ENCODE measurements at regions not wholly inside any gene's neighbourhood (a gene's known extent, or its start where the extent isn't known, plus 50 kb on each side); places are given as distances from the start of the nearest gene placed in this dataset.

GRCh38 chr2:216289470-216289869 lies 82.8 kb downstream of the MARCHF4 start:
- no CpG with 5 or more reads among the region's 2 CpGs for whole genome bisulfite sequencing (ENCODE audit: extremely low coverage, insufficient coverage, insufficient read length)
- Histone ChIP-seq H2BK12ac (ENCODE audit: low read length) (no peak overlapping the region), H3K36me3 (ENCODE audit: control insufficient read depth in 1 of 2, insufficient read depth in 2 of 2, low read length in 2 of 2) (no peaks in the 10 kb centered on the region), H3K27me3 (ENCODE audit: insufficient read depth, low read length) (peaks cover 2% of the 10 kb centered on the region), H3K4ac (ENCODE audit: low read depth, low read length) (no peak overlapping the region), H3K79me2 (ENCODE audit: control insufficient read depth, insufficient read depth, low read length, poor library complexity) (no peaks in the 10 kb centered on the region), H2AK5ac (ENCODE audit: low read length) (no peak overlapping the region), H3K9ac (ENCODE audit: low read length) (no peak overlapping the region), H3K27ac (ENCODE audit: low read depth, low read length) (no peak overlapping the region), H3K23ac (ENCODE audit: low read length) (no peak overlapping the region), H2AFZ (ENCODE audit: insufficient read depth, low read length, poor library complexity) (no peak overlapping the region), H3K79me1 (ENCODE audit: low read length) (no peaks in the 10 kb centered on the region), H4K91ac (ENCODE audit: low read depth, low read length) (no peak overlapping the region), H3K4me3 (ENCODE audit: low read depth, low read length) (no peak overlapping the region), H4K12ac (ENCODE audit: low read depth, low read length) (no peak overlapping the region), H4K8ac (ENCODE audit: low read depth, low read length) (no peak overlapping the region), H3K18ac (ENCODE audit: low read length) (no peak overlapping the region), H3K14ac (ENCODE audit: low read length) (no peak overlapping the region), H3K9me3 (ENCODE audit: insufficient read depth, low read depth, low read length) (no peaks in the 10 kb centered on the region), H3K4me2 (ENCODE audit: low read length) (no peak overlapping the region), H2BK120ac (ENCODE audit: insufficient read depth, low read length, poor library complexity) (no peak overlapping the region), H3K4me1 (ENCODE audit: control insufficient read depth in 1 of 2, insufficient read depth in 2 of 2, low read length in 2 of 2) (peaks cover 5 to 13% of the 10 kb centered on the region in 2 experiments), H2BK5ac (ENCODE audit: low read depth, low read length, poor library complexity) (no peak overlapping the region)
- DNase-seq, result no peak

- WGBS (ENCODE audit: extremely low coverage, insufficient coverage, insufficient read length), result no CpG with 5 or more reads among the region's 5 CpGs
- peaks cover 5 to 13% of the 10 kb centered on the region in 2 experiments for H3K4me1 ChIP-seq (ENCODE audit: control insufficient read depth in 1 of 2, insufficient read depth in 2 of 2, low read length in 2 of 2)
- H3K36me3 ChIP-seq (ENCODE audit: control insufficient read depth in 1 of 2, insufficient read depth in 2 of 2, low read length in 2 of 2), result no peaks in the 10 kb centered on the region
- H3K18ac ChIP-seq (ENCODE audit: low read length), result no peak overlapping the region
- no peak overlapping the region for H4K8ac ChIP-seq (ENCODE audit: low read depth, low read length)
- no peak overlapping the region for H3K27ac ChIP-seq (ENCODE audit: low read depth, low read length)
- no peak overlapping the region for H3K4me3 ChIP-seq (ENCODE audit: low read depth, low read length)
- no peak overlapping the region for H3K9ac ChIP-seq (ENCODE audit: low read length)
- no peak overlapping the region for H3K14ac ChIP-seq (ENCODE audit: low read length)
- no peaks in the 10 kb centered on the region for H3K79me1 ChIP-seq (ENCODE audit: low read length)
- no peak overlapping the region for H4K91ac ChIP-seq (ENCODE audit: low read depth, low read length)
- H2AFZ ChIP-seq (ENCODE audit: insufficient read depth, low read length, poor library complexity), result no peak overlapping the region
- H3K4me2 ChIP-seq (ENCODE audit: low read length), result no peak overlapping the region
- no peak overlapping the region for H2BK120ac ChIP-seq (ENCODE audit: insufficient read depth, low read length, poor library complexity)
- H3K9me3 ChIP-seq (ENCODE audit: insufficient read depth, low read depth, low read length), result no peaks in the 10 kb centered on the region
- H2BK12ac ChIP-seq (ENCODE audit: low read length), result no peak overlapping the region
- no peak overlapping the region for H2BK5ac ChIP-seq (ENCODE audit: low read depth, low read length, poor library complexity)
- no peak overlapping the region for H2AK5ac ChIP-seq (ENCODE audit: low read length)
- DNase-seq, result no peak
- peaks cover 2% of the 10 kb centered on the region for H3K27me3 ChIP-seq (ENCODE audit: insufficient read depth, low read length)
- no peak overlapping the region for H3K23ac ChIP-seq (ENCODE audit: low read length)
- no peak overlapping the region for H4K12ac ChIP-seq (ENCODE audit: low read depth, low read length)
- H3K79me2 ChIP-seq (ENCODE audit: control insufficient read depth, insufficient read depth, low read length, poor library complexity), result no peaks in the 10 kb centered on the region
- no peak overlapping the region for H3K4ac ChIP-seq (ENCODE audit: low read depth, low read length)
Observed at GRCh38 chr2:216287251-216287650, 85.0 kb downstream of the MARCHF4 start.

GRCh38 chr2:216286616-216287231 lies 85.6 kb downstream of the MARCHF4 start:
- H2AK5ac ChIP-seq (ENCODE audit: low read length), result no peak overlapping the region
- no peaks in the 10 kb centered on the region for H3K79me2 ChIP-seq (ENCODE audit: control insufficient read depth, insufficient read depth, low read length, poor library complexity)
- H2BK120ac ChIP-seq (ENCODE audit: insufficient read depth, low read length, poor library complexity), result no peak overlapping the region
- no CpG with 5 or more reads among the region's 8 CpGs for WGBS (ENCODE audit: extremely low coverage, insufficient coverage, insufficient read length)
- no peak overlapping the region for H3K9ac ChIP-seq (ENCODE audit: low read length)
- H3K4ac ChIP-seq (ENCODE audit: low read depth, low read length), result no peak overlapping the region
- no peak overlapping the region for H2BK5ac ChIP-seq (ENCODE audit: low read depth, low read length, poor library complexity)
- H3K18ac ChIP-seq (ENCODE audit: low read length), result no peak overlapping the region
- H3K23ac ChIP-seq (ENCODE audit: low read length), result no peak overlapping the region
- no peaks in the 10 kb centered on the region for H3K36me3 ChIP-seq (ENCODE audit: control insufficient read depth in 1 of 2, insufficient read depth in 2 of 2, low read length in 2 of 2)
- H3K27ac ChIP-seq (ENCODE audit: low read depth, low read length), result no peak overlapping the region
- H4K12ac ChIP-seq (ENCODE audit: low read depth, low read length), result no peak overlapping the region
- no peak overlapping the region for H3K14ac ChIP-seq (ENCODE audit: low read length)
- no peak overlapping the region for H2BK12ac ChIP-seq (ENCODE audit: low read length)
- H3K4me3 ChIP-seq (ENCODE audit: low read depth, low read length), result no peak overlapping the region
- H4K91ac ChIP-seq (ENCODE audit: low read depth, low read length), result no peak overlapping the region
- DNase-seq, result no peak
- no peaks in the 10 kb centered on the region for H3K79me1 ChIP-seq (ENCODE audit: low read length)
- H3K27me3 ChIP-seq (ENCODE audit: insufficient read depth, low read length), result peaks cover 2% of the 10 kb centered on the region
- H3K4me1 ChIP-seq (ENCODE audit: control insufficient read depth in 1 of 2, insufficient read depth in 2 of 2, low read length in 2 of 2), result peaks cover 5 to 13% of the 10 kb centered on the region in 2 experiments
- H4K8ac ChIP-seq (ENCODE audit: low read depth, low read length), result no peak overlapping the region
- H3K4me2 ChIP-seq (ENCODE audit: low read length), result no peak overlapping the region
- no peak overlapping the region for H2AFZ ChIP-seq (ENCODE audit: insufficient read depth, low read length, poor library complexity)
- H3K9me3 ChIP-seq (ENCODE audit: insufficient read depth, low read depth, low read length), result no peaks in the 10 kb centered on the region

- Histone ChIP-seq H2BK120ac (ENCODE audit: insufficient read depth, low read length, poor library complexity) (no peak overlapping the region), H3K36me3 (ENCODE audit: control insufficient read depth in 1 of 2, insufficient read depth in 2 of 2, low read length in 2 of 2) (no peaks in the 10 kb centered on the region)
Observed at GRCh38 chr2:216285701-216286100, 86.6 kb downstream of the MARCHF4 start.

More at GRCh38 chr2:216285701-216286100, 86.6 kb downstream of the MARCHF4 start:
- no peaks in the 10 kb centered on the region for H3K79me2 ChIP-seq (ENCODE audit: control insufficient read depth, insufficient read depth, low read length, poor library complexity)
- no peaks in the 10 kb centered on the region for H3K79me1 ChIP-seq (ENCODE audit: low read length)
- H3K4ac ChIP-seq (ENCODE audit: low read depth, low read length), result no peak overlapping the region
- no peak overlapping the region for H2AFZ ChIP-seq (ENCODE audit: insufficient read depth, low read length, poor library complexity)
- no peak overlapping the region for H3K4me2 ChIP-seq (ENCODE audit: low read length)
- H4K8ac ChIP-seq (ENCODE audit: low read depth, low read length), result no peak overlapping the region
- H2AK5ac ChIP-seq (ENCODE audit: low read length), result no peak overlapping the region
- no peaks in the 10 kb centered on the region for H3K9me3 ChIP-seq (ENCODE audit: insufficient read depth, low read depth, low read length)
- no peak overlapping the region for H3K4me3 ChIP-seq (ENCODE audit: low read depth, low read length)
- H2BK12ac ChIP-seq (ENCODE audit: low read length), result no peak overlapping the region
- H3K14ac ChIP-seq (ENCODE audit: low read length), result no peak overlapping the region
- H3K9ac ChIP-seq (ENCODE audit: low read length), result no peak overlapping the region
- no peak overlapping the region for H3K27ac ChIP-seq (ENCODE audit: low read depth, low read length)
- H4K12ac ChIP-seq (ENCODE audit: low read depth, low read length), result no peak overlapping the region
- H3K27me3 ChIP-seq (ENCODE audit: insufficient read depth, low read length), result peaks cover 2% of the 10 kb centered on the region
- H3K18ac ChIP-seq (ENCODE audit: low read length), result no peak overlapping the region
- H2BK5ac ChIP-seq (ENCODE audit: low read depth, low read length, poor library complexity), result no peak overlapping the region
- H3K4me1 ChIP-seq (ENCODE audit: control insufficient read depth in 1 of 2, insufficient read depth in 2 of 2, low read length in 2 of 2), result peaks cover 5 to 13% of the 10 kb centered on the region in 2 experiments
- H3K23ac ChIP-seq (ENCODE audit: low read length), result no peak overlapping the region
- no peak overlapping the region for H4K91ac ChIP-seq (ENCODE audit: low read depth, low read length)
- no peak for DNase-seq
- no CpG with 5 or more reads among the region's 7 CpGs for WGBS (ENCODE audit: extremely low coverage, insufficient coverage, insufficient read length)
